GM21515 (cell line): ENCODE measurements at regions not wholly inside any gene's neighbourhood (a gene's known extent, or its start where the extent isn't known, plus 50 kb on each side); places are given as distances from the start of the nearest gene placed in this dataset.

Experiments used
- ATAC-seq: cut with Tn5 transposase; IDR thresholded peaks from one replicate; pipeline ENCODE4 v1.9.1; 2021; ENCODE audit not compliant: unreplicated experiment

DNA sequence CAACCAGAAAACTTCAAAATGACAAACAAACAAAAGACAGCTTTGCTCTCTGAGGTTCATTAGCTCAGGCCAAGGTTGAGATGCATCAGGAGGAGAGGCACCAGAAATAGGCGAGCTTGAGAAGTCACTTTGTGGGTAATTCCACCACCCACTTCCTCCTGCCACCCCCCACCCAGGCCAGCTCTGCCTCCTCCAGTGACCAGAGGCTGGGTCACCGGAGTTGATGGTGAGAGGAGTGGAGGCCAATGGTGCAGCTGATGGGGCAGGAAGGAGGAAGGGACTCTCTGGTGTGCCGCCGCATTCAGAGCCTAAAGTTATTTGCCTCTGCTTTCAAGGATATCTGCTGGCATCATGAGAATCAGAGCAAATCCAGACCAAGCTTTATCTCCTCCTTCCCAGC, 73.8 kb upstream of the ASTN2 start:
- no peak for ATAC-seq

DNA sequence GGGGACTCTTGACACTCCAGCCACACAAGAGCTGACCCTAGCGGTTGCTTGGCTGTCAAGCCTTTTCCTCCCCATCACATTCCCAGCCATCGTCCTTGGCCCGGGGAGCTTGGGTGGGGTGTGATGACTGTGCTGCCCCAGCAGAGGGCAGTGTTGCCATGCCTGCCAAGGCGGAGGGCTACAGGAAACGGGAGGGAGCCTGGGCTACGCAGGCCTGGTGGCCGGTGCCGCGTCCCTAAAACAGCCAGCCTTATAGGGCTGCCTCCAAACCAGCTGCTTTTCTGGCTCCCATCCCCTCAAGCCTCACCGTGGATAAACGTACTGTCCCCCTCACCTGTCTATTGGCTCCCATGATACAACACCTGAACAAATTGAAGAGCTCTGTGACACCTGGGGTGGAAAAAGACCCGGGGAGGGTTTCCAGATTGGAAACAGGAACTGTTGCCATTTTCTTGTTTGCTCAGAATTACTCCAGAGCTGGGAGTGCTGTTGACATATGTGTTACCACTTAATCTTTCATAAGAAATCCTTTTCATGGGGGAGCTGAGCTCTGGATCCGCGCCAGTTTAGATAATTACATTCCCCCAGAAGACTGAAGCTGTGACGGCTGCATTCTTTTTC, 72.8 kb upstream of the ASTN2 start:
- ATAC-seq, result peak; percentile 99

DNA sequence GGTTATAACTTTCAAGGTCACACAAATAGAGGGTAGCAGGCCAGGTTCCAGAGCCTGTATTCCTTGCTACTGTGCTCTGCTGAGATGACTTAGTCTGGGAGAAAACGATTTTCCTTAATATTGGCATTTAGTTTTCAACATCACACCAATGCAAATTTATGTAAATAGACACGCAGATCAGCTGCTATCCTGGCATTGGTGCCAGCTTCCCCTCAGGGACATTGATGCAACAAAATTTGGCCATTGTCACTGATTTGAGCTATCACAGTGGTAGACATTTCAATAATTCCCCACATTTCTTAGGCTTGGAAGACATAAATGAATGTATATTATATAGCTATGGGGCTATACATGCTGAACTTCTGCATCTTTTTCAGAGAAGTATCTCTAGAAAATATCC, 71.6 kb upstream of the ASTN2 start:
- ATAC-seq, result no peak

DNA sequence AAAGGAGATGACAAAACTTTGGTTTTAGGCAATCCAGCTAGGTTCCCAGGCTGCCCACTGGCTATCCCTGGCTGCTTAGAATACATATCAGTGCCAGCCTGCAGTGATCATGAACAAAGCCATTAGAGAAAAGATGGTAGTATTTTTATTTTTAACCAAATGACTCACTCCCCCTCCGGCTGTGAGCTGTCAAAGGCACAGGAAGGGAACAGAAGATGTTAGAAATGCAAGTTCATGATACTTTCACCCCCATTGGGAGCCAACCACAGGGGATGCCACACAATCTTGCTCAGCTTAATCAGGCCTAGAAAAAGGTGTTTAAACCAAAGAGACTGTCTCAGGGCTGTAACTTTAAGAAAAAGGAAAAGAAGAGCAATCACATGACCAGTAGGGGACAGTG, 70.3 kb upstream of the ASTN2 start:
- no peak for ATAC-seq

DNA sequence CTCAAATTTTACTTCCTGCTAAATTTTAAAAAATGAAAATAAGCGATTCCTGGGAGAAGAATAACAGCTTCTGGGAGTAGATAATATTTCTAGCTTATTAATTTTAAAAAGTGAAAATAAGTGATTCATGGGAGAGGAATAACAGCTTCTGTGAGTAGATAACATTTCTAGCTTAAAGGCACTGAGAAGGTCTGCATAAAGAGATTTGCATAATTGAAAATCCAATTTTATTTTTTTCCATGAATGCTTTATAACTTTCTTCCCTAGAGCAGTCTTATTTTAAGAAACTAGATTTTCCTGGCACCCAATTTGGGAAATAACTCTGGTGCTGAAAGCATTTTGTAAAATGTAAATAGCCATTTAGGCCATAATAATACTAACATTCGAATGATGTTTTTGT, 65.9 kb upstream of the ASTN2 start:
- no peak for ATAC-seq

DNA sequence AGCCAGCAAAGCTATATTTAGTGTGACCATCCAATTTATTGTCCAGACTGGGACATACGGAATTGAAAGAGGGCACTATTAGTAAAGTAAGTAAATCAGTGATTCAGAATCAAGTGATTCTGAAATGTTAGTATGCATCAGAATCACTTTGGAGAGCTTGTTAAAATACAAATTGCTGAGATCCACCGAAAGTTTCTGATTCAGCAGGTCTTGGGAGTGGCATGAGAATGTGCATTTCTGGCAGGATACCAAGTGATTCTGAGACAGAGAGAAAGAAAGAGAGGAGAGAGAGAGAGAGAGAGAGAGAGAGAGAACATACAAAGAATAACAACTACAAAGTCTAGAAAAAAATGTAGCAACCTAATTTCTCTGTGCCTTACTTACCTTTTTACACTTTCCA, 65.4 kb upstream of the ASTN2 start:
- no peak for ATAC-seq

DNA sequence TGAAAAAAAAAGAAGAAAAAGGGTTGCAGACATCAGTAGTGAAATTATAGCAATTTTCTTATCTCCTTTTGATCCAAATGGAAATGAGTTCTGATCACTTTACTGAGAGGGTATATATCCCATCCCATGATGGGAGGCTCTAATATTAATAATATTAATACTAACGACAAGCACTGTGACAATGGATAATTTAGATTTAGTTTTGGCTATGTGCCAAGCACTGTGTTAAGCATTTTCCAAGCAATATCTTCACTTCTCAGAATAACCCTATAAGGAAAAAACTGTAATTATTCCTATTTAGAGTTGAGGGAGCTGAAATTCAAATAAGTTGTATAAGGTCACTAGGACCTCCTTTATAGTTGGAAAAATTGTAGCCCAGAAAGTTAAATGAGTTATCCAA, 58.4 kb upstream of the ASTN2 start:
- no peak for ATAC-seq

DNA sequence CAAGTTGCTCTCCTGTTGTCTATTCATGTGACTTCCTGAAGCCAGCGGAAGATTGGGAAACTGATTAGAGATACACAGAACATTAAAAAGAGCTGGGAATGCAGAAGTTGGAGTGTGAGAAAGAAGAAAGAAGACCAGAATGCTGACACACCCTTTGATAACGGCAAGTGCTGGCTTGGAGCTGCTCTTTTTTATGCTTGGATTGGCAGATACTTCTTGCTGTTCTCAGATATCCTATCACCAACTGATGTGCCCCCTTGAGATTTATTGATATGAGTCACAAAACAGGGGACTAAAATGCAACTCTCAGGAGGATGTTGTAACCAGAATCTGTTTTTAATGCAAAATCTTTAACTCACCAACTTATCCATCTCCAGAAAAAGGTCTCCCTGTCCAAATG, 56.0 kb upstream of the ASTN2 start:
- ATAC-seq, result no peak

DNA sequence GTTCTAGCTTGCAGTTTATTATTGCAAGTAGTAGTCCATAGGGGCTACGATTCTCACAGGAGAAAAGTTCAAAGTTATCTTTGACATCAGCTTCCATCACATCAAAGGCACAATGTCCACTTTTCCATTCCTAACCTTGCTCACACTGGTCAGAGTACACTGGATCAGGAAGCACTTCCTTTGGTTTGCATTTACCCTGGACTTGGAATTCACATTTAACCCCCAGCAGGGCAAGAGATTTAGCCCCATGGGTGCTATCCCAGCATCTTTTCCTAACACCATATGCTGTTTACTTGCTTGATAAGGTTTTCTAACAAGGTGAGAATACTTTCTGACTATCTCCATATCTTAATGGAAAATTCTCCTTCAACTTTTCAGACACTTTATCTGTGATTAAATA, 55.6 kb upstream of the ASTN2 start:
- no peak for ATAC-seq

DNA sequence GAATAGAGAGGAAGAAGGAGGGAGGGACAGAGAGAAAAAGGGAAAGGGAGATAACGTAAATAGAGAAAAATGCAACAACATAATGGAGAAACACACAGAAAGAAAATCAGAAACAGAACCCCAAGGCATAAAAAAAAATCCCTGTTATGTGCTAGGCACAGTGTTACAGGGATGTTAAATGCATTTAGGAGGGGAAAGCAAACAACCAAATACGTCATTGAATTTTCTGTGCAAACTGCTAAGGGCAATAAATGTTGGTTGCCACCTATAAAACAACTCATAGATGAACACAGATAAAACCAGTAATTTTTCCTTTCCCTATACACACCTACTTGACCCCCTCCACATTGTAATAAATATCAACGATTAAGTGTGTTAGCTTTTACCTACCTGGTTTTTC, 51.3 kb upstream of the ASTN2 start:
- no peak for ATAC-seq

DNA sequence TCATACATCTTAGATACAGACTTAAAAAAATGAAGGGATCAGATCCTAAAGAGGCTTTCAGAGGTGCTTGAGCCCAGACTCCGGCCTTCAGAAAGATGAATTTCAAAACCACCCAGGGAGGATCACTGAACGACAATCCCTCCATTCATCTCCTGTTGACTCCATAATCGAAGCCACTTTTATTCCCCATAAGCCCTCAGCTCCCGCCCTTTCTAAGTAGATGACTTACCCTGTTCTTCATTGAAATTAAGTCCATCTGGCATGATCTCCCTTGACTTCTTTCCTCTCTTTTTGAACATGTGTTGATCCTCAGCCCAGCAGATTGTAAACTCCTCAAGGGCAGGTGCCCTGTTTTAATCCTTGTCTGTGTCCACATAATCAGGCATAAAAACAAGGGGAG, 50.8 kb upstream of the ASTN2 start:
- ATAC-seq, result no peak

DNA sequence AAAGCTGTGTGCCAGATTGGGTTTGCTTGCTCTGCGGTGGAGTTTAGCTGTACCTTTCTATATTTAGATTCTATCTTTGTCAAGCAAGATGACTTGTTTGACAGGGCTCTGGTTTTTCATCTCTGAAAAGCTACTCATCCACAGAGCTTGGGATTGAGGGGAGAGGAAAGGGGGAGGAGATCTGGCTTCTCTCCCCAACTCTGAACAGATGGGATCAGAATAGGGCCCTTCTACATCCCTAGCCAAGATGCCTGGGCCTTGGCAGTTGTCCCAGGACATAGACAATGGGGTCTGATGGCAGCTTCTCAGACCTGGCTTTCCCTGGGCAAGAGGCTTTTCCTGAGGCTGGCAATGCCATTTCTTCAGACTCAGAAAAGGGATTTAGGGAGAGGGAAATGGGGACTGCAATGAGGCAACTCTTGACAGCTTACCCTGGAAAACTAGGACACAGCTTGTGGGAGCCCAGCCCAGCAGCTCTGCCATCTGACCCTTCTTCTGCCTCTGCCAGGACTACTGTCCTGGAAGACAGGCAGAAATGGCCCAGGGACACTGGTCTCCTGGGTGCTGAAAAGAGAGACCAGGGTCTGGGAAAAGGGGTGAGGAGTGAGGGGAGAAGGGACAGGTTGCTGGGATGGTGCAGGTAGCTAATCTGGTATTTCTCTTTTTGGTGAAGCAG, 50.2 kb upstream of the ASTN2 start:
- no peak for ATAC-seq
